HG03064 (cell line): ENCODE measurements at regions not wholly inside any gene's neighbourhood (a gene's known extent, or its start where the extent isn't known, plus 50 kb on each side); places are given as distances from the start of the nearest gene placed in this dataset.

Experiments
- ATAC-seq: cut with Tn5 transposase; IDR thresholded peaks from one replicate; pipeline ENCODE4 v1.9.1; 2021; ENCODE audit warnings: low read depth; ENCODE audit not compliant: unreplicated experiment

DNA sequence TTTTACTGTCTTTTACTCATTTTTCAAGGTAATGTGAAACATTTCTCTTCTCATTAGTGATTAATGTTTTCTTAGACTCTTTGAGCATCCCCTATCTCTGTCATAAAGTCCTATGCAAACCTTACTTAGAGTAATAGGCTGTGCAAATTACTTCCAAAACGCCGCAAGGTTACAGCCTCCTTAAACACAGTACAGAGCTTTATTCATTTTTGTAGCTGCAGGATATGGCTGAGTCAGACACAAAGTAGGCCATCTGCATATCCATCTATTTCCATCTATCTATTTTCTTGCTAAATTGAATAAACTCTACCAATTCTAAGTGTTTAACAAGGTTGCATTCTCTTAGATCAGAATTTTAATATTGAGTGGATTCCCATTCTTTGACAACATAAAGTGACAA, 335.6 kb upstream of the SLC16A7 start:
- no peak for ATAC-seq

DNA sequence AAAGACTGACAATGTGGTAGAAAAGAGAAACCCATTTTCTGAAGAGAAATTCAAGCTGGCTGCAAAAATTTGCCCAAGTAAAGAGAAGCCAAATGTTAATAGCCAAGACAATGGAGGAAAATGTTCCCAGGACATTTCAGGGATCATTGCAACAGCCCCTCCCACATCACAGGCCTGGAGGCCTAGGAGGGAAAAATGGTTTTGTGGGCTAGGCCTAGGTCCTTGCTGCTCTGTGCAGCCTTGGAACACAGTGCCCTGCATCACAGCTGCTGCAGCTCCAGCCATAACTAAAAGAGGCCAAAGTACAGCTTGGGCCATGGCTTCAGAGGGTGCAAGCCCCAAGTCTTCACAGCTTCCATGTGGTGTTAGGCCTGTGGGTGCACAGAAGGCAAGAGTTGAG, 332.4 kb upstream of the LRIG3 start:
- ATAC-seq = no peak

DNA sequence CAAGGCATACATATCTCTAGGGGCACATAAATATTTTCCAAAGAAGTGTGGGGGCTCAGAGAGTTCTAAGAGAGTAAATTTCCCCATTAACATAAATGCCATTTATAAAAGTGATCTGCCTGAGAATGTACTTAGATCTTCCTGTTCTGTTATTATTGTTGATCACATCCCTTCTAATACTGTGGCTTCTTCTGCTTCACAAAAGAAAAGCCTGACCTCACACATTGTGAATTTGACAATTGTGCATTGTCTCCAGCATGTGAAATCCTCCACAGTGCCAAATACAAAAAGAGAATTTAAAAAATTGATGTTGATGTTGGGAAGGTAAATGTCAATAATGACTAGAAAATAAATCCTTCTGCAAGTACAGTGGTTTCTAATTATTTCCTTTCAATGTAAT, 330.5 kb upstream of the LRIG3 start:
- no peak for ATAC-seq

DNA sequence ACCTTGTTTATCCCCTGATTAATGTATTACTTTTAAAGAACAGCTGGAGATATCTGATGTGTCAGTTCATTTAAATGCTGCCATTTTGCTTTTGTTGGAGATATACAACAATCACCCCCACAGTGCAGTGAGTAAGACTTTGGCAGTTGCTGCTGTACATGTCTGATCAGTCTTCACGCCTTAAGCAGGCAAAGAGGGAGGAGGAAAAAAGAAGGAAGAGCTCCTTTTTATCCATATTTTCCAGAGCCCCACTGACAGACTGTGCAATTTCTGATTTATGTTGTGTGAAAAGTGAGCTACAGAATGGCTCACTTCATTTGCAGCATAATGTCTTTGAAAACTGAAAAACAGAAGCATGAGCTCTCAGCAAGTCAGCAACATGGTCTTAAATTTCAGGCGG, 319.7 kb upstream of the LRIG3 start:
- no peak for ATAC-seq

DNA sequence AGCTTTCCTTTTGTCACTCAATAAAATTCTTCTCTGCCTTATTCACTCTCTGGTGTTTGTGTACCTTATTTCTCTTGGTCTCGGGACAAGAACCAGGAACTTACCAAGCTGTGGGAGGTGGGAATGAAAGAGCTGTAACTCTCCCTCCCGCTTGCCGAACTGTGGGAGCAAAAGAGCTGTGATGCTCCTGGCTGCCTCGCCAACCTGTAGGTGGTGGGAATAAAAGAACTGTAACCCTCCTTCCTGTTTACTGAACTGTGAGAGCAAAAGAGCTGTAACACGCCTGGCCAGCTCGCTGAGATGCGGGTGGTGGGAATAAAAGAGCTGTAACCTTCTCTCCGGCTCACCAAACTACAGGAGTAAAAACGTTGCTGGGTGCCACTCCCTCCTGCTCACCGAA, 314.1 kb upstream of the LRIG3 start:
- ATAC-seq = no peak

DNA sequence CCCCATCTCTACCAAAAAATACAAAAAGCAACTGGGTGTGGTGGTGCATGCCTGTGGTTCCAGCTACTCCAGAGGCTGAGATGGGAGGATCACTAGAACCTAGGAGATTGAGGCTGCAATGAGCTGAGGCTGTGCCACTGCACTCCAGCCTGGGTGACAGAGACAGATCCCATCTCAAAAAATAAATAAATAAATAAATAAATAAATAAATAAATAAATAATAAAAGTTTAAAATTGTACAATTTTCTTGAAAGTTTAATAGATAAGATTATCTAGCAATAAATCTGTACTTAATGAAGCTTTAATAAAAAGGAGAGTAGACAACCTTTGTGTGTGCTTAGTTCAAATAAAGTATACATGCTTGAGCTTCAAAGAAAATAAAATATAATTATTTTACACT, 310.0 kb upstream of the LRIG3 start:
- ATAC-seq = no peak

DNA sequence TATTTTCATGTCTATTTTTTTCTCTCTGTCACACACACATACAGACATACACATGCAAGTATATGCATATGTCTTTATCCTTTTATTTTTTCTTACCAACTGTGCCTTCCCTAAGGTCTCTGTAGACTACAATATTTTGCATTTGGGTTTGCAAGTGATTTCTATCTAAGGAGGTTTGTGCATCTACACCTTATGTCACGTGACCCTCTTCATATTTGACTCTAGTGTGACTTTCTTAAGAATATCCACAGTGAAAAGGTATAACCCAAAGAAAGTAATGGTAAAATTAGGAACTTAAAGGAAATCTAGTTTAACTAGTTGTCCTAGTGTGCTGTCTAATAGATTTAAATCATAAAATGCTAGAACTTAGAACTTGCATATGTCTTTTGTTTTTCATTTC, 298.8 kb upstream of the LRIG3 start:
- ATAC-seq = no peak

DNA sequence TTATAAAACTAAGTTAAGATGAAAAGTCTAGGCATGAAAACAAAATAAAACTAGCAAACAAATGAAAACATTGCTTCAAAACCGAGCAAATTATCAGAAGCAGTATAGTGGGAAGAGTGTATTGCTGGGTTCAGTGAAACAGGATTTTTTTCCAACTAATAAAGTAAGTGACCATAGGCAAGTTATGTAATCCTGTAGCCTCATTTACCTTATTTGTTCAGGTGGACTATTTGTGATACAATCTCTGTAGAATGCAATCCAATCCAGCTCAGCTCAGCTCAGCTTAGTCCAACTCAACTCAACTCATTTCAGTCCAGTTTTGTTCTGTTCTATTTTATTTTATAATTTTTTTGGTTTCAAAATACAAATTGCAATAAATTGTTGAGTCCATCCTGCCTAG, 276.7 kb upstream of the LRIG3 start:
- ATAC-seq = no peak

DNA sequence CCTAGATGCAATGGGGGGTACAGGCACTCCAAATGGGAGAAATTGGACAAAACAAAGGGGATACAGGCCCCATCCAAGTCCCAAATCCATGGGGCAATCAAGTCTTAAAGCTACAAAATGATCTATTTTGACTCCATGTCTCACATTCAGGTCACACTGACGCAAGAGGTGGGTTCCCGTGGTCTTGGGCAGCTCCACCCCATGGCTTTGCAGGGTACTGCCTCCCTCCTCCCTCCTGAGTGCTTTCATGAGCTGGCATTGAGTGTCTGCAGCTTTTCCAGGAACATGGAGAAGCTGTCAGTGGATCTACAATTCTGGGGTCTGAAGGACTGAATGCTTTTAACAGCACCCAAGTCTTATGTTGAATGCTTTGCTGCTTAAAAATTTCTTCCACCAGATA, 274.5 kb upstream of the LRIG3 start:
- ATAC-seq = no peak

DNA sequence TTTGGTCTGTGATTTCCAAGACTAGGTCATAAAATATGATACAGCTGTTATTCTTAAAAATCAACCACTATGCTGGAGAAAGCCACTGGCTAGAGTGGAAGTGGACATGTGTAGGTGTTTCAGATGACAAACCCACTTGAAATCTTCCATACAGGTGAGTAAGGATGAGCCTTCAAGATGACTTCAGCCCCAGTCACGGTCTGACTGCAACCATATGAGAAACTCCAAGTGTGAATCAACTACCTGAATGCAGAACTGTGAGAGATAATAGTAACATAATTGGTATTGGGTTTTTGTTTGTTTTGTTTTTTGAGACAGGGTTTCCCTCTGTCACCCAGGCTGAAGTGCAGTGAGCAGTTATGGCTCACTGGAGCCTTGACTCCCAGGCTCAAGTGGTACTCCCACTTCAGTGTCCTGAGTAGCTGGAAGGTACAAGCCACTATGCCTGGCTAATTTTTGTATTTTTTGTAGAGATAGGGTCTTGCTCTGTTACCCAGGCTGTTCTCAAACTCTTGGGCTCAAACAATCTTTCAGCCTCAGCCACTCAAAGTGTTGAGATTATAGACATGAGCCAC, 273.3 kb upstream of the LRIG3 start:
- no peak for ATAC-seq

DNA sequence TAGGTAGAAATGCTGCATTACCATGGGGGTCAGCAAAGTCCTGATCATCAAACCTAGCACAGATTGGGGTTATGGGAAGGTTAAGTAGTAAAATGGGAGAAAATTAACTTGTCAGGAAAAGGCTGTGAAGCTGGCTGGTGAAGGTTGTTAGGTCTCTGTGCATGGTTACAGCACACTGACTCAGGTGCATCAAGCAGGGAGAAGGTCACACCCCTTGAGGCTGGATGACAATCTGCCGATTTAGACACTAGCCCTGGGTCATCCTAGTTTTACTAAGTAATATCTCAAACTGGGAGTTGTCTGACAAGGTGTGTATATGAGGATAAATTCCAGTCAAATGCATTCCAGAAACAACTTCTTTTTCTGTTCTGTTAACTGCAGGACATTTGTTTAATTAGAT, 271.1 kb upstream of the LRIG3 start:
- ATAC-seq = no peak

DNA sequence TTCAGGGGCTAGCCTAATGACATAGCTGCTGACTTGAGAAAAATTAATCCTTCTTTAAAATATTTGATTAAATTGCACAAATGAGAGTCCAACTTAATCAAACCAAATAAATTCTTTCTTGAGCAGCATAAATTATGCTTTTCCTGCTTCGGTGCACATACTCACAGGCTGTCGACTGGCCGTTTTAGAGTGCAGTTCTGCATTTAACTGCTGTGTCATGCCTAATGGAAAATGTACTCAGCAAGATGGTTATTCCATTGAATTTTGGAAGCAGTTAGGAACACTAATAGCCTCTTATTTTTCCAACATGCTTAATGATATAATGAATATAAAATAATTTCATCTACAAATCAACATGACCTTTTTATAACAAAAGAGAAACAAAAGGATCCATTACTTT, 266.1 kb upstream of the LRIG3 start:
- ATAC-seq = no peak

DNA sequence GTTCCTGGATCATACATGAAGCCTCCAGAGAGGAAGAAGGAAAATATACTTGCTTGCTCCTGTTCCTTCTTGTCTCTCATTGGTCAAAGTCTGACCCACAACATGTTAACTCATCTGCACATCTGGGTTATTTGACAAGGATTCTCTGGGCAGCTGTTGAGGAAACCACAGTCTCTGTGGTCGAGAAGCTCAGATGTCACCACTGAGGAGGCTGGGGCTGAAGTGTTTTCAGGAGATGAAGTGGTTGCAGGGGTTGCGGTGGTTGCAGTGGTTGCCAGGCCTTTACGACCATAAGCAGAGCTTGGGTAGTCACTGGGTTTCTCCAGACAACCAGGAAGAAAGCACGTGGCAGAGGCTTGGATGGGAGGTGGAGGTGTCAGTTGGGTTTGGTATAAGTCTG, 265.0 kb upstream of the LRIG3 start:
- no peak for ATAC-seq

DNA sequence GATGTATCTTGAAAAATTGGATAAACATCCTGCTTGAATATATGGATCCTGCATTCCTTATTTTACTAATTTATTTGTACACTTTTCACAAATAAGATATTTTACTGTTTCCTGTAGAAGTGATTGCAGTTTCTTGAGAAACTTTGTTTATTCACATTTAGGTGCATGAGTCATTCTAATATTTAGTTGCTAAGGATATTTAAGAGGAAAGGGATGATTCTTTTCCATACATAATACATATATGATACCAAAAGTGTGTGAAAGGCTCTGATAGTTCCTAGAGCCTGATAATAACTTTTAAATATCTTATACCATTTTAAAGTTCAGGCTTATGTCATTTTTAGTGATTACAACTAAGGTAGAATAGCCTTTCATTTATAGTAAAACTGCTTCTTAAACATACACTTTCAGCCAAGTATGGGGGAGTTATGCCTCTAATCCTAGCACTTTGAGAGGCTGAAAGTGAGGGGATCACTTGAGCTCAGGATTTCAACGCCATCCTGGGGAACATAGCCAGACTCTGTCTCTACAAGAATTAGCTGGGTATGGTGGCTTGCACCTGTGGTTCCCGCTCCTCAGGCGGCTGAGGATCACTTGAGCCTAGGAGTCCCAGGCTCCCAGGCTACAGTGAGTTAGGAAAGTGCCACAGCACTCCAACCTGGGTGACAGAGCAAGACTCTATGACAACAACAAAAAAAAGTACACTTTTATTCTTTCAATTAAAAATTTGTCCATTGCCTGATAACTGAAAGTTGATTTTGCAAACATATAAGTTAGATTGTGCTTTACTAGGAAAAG, 262.6 kb upstream of the LRIG3 start:
- no peak for ATAC-seq

DNA sequence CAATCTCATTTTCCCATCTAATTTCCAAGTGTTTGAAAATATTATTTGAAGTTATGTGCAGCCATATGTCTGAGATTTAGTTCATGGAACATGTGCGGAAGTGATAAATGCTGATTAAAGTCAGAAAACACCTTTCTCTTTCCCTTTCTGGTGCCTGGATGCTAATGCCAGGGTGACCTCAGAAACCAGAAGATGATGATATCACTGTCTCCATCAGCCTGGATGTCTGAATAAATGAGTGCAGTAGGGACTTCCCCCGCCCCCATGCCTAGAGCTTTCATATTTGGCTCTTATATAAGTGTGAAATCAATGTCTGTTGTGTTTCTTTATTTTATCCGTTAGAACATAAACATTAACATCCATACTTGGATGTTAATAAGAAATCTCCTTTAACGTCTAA, 261.9 kb upstream of the LRIG3 start:
- no peak for ATAC-seq

DNA sequence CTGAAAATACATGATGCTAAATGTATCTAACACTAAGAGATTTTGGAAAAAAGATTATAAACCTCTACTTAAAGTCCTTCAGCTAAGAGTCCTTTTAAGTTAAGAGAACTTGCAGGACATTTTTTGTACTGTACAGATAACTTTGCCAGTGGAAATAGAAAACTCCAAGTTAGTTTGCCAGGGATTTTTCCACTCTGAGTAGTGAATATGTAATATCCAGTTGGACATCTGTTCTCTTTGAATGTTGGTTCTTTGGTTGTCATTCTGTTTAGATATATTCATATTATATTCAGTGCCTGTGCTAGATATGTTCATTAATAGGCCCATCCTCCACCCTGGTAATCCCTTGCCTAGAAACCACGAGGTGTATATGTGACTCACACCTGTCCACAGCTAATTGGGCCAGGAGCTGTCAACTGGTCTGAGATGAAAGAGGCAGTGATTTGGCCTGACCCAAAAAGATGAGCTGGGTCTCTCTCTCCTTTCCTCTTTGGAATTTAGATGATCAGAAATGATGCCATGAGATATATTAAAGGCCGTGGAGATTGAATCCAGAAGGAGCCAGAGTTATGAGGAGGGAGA, 261.0 kb upstream of the LRIG3 start:
- no peak for ATAC-seq

DNA sequence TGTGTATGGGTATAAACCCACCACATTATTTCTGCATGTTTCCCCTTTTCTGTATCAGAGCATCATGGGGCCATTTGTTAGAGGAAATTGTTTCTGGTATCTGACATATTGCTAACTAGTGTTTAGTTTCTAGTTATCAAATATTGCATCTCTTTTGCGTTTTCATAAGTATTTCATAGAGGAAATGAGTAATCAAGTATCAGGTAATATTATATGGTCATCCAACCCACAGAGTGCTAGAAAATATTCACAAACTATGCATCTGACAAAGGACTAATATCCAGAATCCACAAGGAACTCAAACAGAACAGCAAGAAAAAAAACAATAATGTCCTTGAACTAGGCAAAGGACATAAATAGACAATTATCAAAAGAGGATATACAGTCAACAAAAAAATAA, 258.9 kb upstream of the LRIG3 start:
- no peak for ATAC-seq

DNA sequence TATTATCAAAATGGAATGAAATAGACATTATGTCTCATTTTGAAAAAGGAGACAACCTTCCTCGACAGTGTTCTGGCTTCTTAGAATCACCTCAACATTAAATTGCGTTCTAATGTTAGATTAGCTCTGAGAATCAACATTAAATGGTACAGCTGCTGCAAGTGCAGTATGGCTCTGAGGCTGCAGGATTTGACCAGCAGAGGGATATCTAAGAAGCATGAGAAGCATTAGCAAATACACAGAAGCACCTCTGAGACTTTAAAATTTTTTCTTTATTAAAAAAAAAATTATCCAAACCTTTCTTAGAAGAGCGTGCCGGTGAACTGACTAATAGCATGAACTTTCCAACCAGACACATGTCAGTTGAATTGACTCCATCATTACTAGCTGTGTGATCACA, 253.4 kb upstream of the LRIG3 start:
- ATAC-seq = no peak

DNA sequence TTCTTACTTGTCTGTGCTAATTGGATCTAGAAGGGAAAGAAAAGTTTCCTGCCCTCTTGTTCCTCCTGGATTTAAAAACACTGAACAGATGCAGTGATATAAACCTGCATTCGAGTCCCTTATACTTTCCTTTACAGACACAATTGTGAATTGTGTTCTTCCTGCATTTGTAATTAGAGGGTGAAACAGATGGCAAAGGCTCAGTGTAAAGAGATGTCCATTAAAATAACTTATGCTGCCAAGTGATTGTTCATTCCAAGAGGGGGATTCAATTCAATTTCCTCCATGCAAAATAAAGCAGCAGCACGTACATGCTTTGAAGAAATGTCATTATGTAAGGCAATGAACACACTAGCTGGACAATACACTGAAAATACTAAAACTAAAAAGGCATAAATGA, 248.3 kb upstream of the LRIG3 start:
- no peak for ATAC-seq

DNA sequence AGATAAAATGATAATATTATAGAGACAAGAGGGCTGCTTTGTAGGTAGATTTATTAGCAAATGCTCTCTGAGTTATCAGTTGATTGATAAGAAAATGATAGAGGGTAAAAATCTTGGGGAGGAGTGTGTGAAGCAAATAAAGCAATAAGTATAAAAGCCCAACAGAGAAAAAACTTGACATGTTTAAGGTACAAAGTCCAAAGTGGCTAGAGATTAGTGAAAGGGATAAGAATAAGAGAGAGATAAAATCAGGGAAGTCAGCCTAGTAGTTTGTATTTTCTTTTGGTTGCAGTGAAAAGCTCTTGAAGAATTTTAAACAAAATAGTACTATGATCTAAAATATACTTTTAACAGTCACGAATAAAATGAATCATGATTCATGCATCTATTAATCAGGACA, 246.2 kb upstream of the LRIG3 start:
- ATAC-seq = no peak

DNA sequence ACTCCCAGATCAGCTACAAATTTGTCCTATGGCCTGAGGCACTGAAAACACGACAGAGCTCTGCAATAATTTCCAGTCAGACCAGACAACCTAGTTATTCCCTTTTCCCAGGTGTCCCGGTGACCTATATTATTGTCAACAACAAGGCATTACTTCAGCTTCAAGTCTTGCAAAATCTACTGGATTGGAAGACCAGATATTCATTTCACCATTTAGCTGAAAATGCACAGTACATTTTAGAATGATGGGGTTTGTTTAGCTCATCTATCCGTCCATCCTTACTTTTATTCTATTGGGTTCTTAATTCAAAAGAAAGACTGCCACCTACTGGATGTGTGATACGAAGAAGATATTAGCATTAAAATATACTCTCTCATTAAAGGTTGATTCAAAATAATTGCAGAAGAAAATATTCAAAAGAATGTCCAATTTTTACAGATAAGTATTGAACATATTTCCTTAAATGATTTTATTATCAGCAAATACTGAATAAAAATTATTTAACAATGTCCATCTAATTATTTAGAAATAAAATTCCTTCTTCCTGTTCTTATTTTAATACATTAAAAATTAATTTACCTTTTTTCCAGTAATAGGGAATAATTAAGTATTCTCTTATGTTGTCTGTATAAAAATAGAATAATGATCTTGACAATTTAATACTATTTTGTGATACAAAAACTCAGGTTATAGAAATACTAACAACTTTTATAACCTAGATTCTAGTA, 244.9 kb upstream of the LRIG3 start:
- no peak for ATAC-seq

DNA sequence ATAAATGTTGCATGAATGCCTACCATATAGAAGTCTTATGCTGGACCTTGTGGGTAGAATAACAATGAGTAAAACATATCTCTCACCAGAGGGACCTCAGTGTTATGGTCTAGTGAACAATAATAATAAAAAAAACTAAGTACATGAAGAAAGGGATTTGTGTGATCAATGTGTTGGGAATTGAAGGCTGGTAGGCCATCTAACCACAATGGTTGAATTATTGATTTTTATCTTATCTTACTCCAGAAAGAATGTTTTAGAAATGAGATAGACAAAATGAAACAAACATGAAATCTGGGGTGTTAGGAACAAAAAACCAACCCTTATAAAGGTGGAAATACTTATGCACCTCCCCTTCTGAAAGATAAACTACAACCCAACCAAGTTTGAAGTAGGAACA, 243.9 kb upstream of the LRIG3 start:
- no peak for ATAC-seq
